GF-D8 (cell line): ENCODE measurements at regions not wholly inside any gene's neighbourhood (a gene's known extent, or its start where the extent isn't known, plus 50 kb on each side); places are given as distances from the start of the nearest gene placed in this dataset.
"Not testable (repeated sequence)": the region's sequence is repeated elsewhere in the genome, so short reads cannot be mapped to it uniquely, and the experiment has no call there.

Experiments
- DNase-seq: peaks from one replicate; lab custom pipeline; 2025; lab: John Stamatoyannopoulos, UW

DNA sequence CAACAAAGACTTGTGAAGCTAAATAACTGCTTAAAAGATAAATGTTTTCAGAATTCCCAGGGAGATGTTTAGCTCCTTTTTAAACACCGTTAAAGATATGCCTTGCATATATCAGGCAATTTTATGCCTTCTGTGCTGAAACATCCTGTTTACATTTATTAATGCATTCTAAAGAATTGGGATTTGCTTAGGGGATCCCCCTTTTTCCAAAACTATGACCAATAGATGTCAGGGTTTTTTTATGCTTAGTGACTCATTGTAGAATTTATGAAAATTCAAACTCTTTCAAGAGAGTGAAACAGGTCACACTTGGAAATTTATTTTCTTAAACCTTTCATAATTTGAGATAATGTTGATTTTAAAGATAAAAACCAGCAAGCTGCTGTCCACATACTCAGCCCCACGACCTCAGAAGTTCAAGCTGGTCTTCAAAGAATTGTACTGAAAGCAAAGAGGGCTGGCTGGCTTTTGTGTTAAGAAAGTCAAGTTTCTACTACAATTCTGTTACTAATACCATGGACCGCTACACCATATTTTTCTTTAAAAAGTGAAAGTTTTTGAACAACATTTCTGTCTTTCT lies 411.8 kb downstream of the ETV1 start:
- no peak for DNase-seq

DNA sequence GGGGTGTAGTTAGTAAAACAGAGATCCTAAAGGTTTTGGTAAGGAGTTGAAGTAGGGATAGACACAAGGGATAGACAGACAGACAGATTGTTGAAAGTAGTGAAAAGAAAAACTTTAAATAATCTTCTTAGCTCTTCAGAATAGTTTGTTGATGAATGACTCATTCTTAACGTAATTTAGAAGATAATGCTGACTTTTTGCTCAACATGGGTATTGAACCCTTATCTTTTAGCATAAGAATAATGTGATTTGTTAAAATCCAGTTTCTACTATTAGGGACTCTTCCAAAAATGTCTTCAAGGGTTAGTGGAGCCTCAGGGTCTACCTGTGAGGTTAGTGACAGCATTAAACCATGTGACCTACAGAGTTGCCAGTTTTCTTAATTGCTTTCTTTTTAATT lies 411.2 kb downstream of the ETV1 start:
- no peak for DNase-seq

DNA sequence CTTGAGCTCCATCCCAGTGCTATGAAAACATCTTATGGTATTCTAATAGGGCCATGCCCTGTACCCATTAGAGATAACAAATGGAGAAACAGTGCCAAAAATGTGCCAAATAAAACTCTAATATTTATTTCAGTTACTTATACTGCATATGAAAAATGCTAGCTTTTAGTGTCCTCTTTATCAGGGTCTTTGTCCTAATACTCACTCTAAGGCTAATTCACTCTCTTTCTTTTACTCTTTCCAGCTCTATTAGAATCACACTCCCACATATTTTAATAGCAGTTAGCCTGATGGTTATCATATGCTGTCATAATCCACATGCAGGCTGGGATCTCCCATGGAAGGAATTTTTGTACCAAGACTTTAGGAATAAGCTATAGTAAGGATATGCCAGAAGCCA lies 408.4 kb downstream of the ETV1 start:
- DNase-seq: no peak

DNA sequence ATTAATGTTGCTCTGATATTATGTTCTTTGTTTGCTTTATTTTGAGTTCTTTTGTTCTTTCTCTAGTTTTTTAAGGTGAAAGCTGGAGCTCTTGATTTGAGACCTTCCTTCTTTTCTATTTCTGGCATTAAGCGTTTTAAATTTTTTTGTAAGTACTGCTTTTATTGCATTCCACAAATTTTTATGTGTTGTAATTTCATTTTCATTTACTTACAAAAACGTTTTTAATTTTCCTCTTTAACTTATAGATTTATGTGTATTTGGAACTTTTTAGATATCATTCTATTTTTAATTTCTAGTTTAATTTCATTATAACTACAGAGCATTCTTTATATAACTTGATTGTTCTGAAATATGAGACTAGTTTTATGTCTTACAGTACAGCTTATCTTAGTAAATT lies 395.6 kb downstream of the ETV1 start:
- DNase-seq: no peak

DNA sequence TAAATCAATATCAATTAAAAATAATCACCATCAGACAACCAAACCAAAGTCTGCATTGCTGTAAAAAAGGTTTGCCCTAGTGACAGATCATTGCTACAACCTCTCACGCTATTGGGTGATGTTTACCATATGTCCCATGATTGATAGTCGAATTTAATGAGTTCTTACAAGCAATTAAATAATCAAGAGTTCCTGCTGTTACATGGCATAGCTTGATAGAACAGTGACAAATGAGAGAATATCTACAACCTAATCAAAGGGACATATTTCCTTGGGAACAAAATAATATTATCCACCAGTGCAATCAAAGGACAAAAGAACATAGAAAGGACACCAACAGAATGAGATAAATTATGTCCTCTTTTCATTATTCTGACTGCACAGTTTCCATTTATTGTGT lies 387.4 kb downstream of the ETV1 start:
- DNase-seq: no peak

DNA sequence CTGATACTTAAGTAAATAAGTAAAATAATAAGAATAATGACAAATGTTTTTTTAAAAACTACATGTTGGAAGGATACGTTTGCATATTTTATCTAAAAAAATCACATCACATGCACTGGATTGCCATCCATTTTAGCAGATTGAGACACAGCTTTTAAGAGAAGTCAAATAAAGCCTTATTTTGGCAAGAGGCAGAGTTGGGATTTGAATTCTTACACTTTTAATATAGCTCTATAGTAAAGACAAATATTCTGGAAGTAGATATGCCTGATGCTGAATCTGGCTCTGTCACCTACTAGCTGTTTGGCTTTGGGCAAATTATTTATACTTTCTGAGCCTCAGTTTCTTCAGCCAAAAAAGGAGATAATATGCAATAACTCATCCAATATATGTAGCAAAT lies 386.4 kb downstream of the ETV1 start:
- DNase-seq: no peak

DNA sequence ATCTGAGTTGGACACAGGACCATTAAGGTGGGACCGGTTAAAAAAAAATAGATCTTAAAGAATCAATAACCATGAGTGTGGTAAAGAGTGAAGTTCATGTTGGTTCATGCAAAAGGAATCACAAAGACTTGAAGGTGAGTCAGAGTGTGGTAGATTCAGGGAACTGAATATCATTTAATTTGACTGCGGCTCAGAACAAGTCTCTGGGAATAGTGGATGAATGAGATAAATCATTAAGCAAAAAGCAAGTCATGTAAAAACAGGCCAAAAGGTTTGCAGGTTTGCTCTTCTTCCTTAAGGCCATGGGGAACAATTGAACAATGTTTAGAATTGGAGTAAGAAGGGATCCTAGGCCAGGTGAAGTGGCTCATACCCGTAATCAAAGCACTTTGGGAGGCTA lies 385.8 kb downstream of the ETV1 start:
- no peak for DNase-seq

DNA sequence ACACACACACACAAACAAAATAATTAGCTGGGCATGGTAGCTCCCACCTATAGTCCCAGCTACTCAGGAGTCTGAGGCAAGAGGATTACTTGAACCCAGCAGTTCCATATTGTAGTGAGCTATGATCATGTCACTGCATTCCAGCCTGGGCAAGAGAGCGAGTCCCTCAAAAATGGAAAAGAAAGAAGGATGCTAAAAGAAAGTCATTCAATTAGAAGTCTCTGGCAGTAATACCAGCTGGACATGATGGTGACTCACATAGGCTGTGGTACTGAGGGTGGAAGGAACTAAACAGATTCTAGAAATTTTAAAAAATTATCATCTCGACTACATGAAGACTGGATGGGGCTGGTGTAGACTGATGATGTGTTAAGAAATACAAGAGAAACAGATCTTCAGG lies 385.3 kb downstream of the ETV1 start:
- DNase-seq: no peak

DNA sequence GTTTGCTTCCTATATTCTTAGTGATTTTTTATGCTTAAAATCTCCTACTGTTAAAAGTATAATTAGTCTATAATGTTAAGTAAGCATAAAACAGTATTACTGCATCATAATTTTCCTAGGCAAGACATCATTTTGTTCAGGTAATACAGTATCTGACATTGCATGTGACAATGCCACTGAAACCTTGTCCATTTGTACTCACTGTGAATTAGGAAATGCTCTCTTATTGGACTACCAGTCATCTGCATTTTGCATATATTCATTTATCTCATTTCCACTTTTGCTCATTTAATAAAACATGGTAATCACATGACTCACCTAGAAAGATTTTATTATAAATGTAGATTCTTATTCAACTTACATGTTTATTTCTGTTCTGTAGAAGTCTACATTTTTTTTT lies 379.1 kb downstream of the ETV1 start:
- DNase-seq: no peak

DNA sequence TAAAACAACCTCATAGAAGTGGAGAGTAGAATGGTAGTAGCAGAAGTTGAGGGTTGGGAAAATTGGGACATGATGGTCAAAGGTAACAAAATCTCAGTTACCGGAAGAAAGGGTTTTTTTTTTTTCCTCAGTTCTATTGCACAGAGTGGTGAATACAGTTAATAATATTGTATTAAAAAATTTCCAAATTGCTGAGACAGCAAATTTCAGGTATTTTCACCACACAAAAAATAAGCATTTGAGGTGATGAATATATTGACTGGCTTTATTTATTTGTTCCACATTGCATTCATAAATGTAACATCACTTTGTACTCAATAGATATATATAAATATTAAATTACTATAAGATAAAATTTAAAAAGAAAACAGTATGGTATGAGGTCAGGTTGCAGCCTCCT lies 373.8 kb downstream of the ETV1 start:
- no peak for DNase-seq

DNA sequence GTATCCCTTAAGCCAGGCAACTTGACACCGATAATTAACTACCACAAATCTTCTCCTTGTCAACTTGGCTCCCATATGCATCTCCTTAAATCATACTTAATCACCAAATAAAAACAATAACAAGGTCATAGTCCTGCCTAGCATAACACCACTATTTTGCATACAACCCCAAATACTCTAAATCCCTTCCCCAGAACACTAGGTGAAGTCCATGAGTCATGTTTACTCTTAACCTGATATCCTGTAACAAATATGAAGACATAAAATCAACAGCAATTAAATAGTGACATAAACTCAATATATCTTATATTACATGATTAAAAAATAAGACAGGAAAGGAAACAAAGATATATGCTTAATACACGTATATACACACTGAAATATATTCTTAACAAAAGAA lies 362.0 kb downstream of the ETV1 start:
- DNase-seq: no peak

DNA sequence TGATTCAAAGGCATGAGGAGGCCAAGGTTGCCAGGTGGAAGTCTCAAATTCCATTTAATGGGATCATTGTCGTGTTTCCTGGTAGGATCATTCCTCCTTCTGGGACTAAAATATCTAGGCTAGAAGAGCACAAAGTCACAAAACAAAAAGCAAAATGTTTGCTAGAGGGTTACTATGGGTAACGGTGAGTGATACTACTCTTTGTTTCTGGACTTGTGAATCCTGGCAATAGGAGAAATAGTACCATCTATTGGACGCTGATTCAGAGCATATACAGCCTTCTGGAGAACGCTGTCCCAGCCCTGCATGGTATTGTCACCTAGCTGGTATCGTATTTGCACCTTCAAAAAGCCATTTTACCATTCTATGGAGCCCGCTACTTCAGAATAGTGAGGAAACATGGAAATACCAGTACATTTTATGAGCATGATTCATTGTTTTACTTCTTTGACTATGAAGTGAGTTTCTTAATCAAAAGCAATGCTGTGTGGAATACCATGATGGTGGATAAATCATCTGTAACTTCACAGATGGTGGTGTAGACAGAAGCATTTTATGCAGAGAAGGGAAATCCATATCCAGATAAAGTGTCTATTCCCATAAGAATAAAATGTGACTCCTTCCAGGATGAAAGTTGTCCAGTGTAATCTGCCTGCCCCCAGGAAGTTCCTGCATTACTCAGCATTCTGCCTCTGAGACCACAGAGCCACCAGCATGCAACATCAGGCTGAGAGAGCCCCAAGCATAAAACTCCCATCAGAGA lies 361.0 kb downstream of the ETV1 start:
- no peak for DNase-seq

DNA sequence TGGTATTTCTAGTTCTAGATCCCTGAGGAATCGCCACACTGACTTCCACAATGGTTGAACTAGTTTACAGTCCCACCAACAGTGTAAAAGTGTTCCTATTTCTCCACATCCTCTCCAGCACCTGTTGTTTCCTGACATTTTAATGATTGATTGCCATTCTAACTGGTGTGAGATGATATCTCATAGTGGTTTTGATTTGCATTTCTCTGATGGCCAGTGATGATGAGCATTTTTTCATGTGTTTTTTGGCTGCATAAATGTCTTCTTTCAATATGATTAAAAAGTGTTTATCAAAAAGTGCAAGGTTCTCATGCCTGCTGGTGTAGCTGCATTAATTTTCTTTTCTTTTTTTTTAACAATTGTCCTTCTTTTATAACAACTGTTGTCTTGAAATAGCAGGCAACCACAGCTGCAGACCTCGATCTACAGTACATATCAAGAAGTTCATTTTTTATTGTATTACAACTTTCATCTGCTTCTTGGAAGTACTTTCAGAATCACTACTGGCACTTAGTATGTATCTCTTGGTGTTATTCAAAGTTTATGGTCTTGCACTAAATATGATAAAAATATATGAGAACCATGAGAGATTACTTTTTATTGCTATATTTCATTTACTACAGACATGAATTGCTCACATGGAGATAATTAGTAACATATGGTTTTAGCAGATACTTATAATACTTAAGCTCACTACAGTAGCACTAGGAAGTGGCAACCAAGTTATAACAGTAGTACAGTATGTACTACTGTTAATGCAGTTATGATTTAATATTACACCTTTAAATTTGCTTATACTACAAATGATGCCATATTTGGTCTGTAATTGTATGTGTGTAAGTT lies 358.0 kb downstream of the ETV1 start:
- not testable (repeated sequence) for DNase-seq

DNA sequence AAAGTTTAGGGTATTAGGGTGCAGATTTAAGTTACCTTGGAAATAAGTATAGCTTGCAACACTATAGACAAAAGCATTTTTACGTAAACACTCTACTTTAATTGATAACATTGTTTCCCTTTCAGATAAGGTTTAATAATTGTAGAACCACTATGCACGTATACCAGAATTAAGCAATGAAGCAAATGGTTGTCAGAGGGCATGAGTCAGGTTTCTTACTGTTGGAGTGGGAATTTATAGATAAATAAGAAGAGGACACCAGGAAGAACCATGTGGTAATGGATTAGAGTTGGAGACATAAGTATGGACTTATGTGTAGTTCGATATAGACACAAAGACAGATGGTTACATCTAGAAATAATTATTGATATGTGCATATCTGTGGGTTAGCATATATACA lies 355.6 kb downstream of the ETV1 start:
- no peak for DNase-seq

DNA sequence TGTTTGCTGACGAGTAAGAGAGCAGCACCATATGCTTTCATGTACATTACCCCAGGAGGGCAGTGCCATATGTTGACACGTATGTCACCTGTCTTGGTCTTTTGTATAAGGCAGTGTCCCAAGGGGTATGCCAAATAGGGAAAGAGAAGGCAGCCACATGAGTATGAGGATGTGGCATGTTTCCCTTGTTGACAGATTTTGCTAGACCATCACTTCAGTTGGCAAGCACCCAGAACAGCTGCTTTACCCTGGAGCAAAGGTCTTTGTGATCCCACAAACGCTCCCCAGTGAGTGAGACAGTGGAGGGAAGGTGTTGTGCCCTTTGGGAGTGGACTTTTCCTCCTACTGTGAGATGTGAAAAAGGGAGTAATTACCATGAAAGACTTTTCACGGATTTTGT lies 350.1 kb downstream of the ETV1 start:
- no peak for DNase-seq

DNA sequence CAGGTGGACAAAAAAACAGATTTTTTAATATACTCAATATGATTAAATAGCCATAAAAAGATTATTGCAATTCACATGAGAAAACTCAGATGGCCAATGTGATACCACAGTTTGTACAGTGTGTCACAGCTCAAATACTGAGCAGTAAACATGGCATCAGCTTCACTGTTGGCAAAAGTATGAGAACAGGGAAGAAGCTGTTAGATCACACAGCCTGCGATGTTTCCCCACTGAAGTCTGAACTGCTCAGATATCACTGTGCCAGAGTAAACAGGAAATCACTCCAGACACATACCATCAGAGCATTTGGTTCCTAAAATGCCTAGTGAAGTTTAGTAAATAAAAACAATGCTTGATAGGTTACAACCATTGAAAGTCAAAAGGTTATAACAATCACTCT lies 347.8 kb downstream of the ETV1 start:
- DNase-seq: no peak

DNA sequence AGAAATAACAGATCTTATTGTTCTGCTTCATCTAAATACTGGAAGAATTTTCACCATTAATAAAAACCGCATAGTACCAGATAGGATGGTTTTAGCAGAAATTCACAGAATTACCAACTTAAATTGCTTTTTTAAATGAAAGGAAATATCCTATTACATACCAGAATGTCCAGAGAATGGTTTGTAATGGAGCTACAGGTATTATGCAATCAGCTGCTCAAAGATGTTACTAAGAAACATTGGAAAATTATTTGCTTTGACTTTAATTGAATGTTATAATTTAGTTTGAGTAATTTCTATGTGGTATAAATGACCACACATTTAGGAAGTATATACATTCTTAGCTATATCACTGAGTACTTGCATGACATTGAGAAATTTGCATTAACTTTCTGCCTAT lies 338.3 kb downstream of the ETV1 start:
- DNase-seq: no peak

DNA sequence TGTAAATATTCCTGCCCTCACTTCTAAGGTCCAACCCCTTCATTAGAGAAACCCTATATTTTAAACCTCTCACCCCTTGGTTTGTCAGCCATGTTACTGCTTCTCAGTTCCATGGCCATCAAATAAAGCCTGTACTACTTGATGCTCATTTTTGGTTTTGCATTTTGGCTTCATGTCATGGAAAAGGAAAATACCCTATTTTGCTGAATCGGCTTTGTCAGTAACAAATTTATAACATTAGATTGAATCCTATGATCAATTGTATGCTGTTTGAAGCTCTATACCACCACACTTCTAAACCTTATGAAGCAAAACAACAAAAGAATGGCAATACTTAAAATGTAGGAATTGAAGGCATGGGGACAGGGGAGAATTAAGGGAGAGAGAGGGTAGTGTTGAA lies 333.1 kb downstream of the ETV1 start:
- no peak for DNase-seq

DNA sequence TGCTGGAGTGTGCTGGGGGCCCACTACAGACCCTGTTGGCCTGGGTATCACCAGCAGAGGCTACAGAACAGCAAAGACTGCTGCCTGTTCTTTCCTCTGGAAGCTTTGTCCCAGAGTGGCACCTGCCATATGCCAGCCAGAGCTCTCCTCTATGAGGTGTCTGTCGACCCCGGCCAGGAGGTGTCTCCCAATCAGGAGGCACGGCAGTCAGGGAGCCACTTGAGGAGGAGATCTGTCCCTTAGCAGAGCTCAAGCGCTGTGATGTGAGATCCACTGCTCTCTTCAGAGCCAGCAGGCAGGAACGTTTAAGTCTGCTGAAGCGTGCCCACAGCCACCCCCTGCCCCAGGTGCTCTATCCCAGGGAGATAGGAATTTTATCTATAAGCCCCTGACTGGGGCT lies 316.2 kb downstream of the ETV1 start:
- DNase-seq: no peak

DNA sequence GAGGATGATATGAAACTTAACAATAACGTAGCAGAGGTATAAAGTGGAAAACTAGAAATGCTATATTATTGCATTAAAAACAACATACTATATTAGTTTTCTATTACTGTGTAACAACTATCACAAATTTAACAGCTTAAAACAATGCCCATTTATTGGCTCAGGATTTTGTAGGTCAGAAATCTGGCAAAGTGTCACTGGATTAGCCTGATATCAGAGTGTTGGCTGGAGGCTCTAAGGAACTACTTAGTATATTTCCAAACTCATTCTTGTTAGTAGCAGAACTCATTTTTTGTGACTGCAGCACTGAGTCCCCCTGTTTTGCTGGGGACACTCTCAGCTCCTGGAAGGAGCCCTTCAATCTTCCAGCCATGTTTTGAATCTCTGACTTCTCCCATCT lies 306.8 kb downstream of the ETV1 start:
- DNase-seq: no peak

DNA sequence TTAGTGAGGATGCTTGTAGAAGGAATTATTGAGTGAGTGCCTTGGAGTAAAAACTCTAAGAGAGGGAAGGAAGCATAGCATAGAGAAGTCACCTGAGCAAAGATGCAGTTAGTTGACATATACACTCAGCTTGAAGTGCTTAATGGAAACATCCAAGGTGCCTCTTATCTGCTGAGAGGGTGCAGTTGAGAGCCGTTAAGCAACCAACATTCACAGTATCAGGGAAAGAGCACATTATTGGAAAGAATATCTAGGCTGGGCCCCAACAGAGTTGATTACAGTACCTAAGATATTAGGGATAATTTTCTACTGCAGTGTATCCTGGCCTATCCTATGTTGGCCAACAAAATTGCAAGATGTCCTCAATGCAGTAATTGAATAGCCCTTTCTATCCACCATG lies 302.0 kb downstream of the ETV1 start:
- no peak for DNase-seq

DNA sequence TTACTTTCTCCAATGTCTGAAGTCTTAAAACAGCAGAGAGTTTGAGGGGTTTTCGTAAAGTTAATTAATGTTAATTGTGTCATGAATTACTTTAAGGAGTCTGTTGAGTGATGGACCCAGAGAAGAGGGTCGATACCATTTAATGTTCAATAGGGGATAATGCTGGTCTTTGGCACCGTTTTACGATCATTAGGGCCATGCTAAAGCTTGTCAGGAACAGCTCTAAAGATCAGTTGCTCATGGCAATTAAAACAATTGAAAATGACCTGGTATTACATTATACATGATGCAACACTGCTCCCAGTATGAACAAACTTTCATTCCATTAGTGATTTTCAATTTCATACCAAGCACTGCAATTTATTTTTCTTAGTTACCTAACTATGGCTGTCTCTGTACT lies 296.9 kb downstream of the ETV1 start:
- DNase-seq: no peak

DNA sequence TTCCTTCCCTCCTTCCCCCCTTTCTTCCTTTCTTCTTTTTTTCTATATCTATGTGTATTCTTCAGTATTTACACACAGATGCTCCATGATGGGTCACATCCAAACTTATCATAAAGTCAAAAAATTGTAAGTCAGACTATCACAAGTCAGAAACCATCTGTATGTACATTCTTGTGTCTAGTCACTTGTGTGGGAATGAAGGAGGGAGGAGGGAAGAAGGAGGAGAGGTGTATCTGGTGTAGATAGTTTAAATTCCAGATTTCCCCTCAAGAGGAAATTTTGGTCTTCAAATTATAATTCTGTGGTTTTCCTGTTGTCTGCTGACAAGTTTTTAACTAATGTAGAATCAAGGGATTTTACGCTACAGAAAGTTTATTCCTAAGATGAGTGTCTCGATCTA lies 287.2 kb downstream of the ETV1 start:
- DNase-seq: no peak
